CD14-positive monocyte (primary cell): ENCODE measurements at regions not wholly inside any gene's neighbourhood (a gene's known extent, or its start where the extent isn't known, plus 50 kb on each side); places are given as distances from the start of the nearest gene placed in this dataset.

Source experiments
- DNase-seq, 3 donors: peaks; one replicate each; pipeline ENCODE4 v3.0.0-alpha.2; 2011 to 2022
- H2AFZ ChIP-seq: 2 replicates; pipeline ENCODE4 v1.6.0; 2012; ENCODE audit warnings: mild to moderate bottlenecking, low read depth, low read length, inconsistent platforms; ENCODE audit not compliant: insufficient read depth, poor library complexity, severe bottlenecking
- H3K27ac ChIP-seq, 2 donors: 1 replicate in 1 of 2; 2 replicates in 1 of 2; pipeline ENCODE4 v1.5.1; 2012 to 2013; ENCODE audit warnings: low read length in 2 of 2, control low read depth in 1 of 2, inconsistent platforms in 1 of 2, low read depth in 1 of 2, mild to moderate bottlenecking in 1 of 2
- H3K27me3 ChIP-seq, 2 donors: one replicate each; pipeline versions ENCODE4 v1.6.0 to v1.6.1; 2011 to 2013; ENCODE audit warnings: low read length in 2 of 2; ENCODE audit not compliant: control insufficient read depth in 2 of 2, insufficient read depth in 2 of 2
- H3K36me3 ChIP-seq, 2 donors: replicated peaks in 1 of 2; 1 replicate in 1 of 2; 2 replicates in 1 of 2; pipeline versions ENCODE4 v1.5.1 to v1.6.1; 2012 to 2013; ENCODE audit warnings: low read length in 2 of 2, control low read depth in 1 of 2, inconsistent platforms in 1 of 2, mild to moderate bottlenecking in 1 of 2; ENCODE audit not compliant: insufficient read depth in 2 of 2, control insufficient read depth in 1 of 2
- H3K4me1 ChIP-seq, 2 donors: 1 replicate in 1 of 2; 2 replicates in 1 of 2; pipeline versions ENCODE4 v1.5.1 to v1.6.1; 2012 to 2013; ENCODE audit warnings: low read length in 2 of 2, control low read depth in 1 of 2, inconsistent platforms in 1 of 2, mild to moderate bottlenecking in 1 of 2, moderate library complexity in 1 of 2; ENCODE audit not compliant: insufficient read depth in 2 of 2, control insufficient read depth in 1 of 2
- H3K4me2 ChIP-seq: replicated peaks from 2 replicates; pipeline ENCODE3; 2012; ENCODE audit warnings: low read length, moderate library complexity, mild to moderate bottlenecking; ENCODE audit not compliant: poor library complexity, severe bottlenecking; ENCODE audit errors: extremely low read depth
- H3K4me3 ChIP-seq, 3 experiments: fragments of 200-600 bp in 1 of 3; sonication (generic) in 1 of 3; replicated peaks in 1 of 3; 1 replicate in 2 of 3; 2 replicates in 1 of 3; pipeline ENCODE4 v1.5.1; 2011 to 2013; ENCODE audit warnings: low read length in 3 of 3, mild to moderate bottlenecking in 3 of 3, control low read depth in 2 of 3, low read depth in 2 of 3, inconsistent platforms in 1 of 3, moderate library complexity in 1 of 3
- H3K79me2 ChIP-seq: 2 replicates; pipeline ENCODE4 v1.6.0; 2012; ENCODE audit warnings: mild to moderate bottlenecking, control low read depth, inconsistent platforms, low read length, moderate library complexity; ENCODE audit not compliant: insufficient read depth
- H3K9ac ChIP-seq: 2 replicates; pipeline ENCODE4 v1.6.0; 2017; ENCODE audit warnings: low read length, mild to moderate bottlenecking; ENCODE audit not compliant: insufficient read depth, poor library complexity, severe bottlenecking
- H3K9me3 ChIP-seq, 2 donors: replicated peaks in 1 of 2; 1 replicate in 1 of 2; 2 replicates in 1 of 2; pipeline versions ENCODE4 v1.5.1 to v1.6.1; 2012 to 2013; ENCODE audit warnings: low read length in 2 of 2, control low read depth in 1 of 2; ENCODE audit not compliant: control insufficient read depth in 1 of 2, insufficient read depth in 1 of 2
- H4K20me1 ChIP-seq: 2 replicates; pipeline ENCODE4 v1.6.0; 2012; ENCODE audit warnings: mild to moderate bottlenecking, low read length, control low read depth, moderate library complexity; ENCODE audit not compliant: insufficient read depth
- H3K27ac Mint-ChIP-seq, 7 donors: one replicate each; pipeline ENCODE4 v1.8.0; 2020; ENCODE audit warnings: mild to moderate bottlenecking in 7 of 7, mixed read lengths in 7 of 7, moderate library complexity in 6 of 7, inconsistent platforms in 2 of 7
- H3K27me3 Mint-ChIP-seq, 3 donors: one replicate each; pipeline ENCODE4 v1.8.0; 2021 to 2022; ENCODE audit warnings: low read depth in 3 of 3, mild to moderate bottlenecking in 3 of 3, mixed read lengths in 3 of 3, moderate library complexity in 3 of 3, inconsistent platforms in 1 of 3
- H3K36me3 Mint-ChIP-seq, 2 donors: one replicate each; pipeline ENCODE4 v1.8.0; 2020; ENCODE audit warnings: mixed read lengths in 2 of 2, inconsistent platforms in 1 of 2, mild to moderate bottlenecking in 1 of 2
- H3K4me1 Mint-ChIP-seq: one replicate; pipeline ENCODE4 v1.8.0; 2020; ENCODE audit warnings: mild to moderate bottlenecking, mixed read lengths
- H3K4me3 Mint-ChIP-seq, 2 donors: one replicate each; pipeline ENCODE4 v1.8.0; 2020; ENCODE audit warnings: mild to moderate bottlenecking in 2 of 2, mixed read lengths in 2 of 2, moderate library complexity in 1 of 2
- H3K9me3 Mint-ChIP-seq, 7 donors: one replicate each; pipeline ENCODE4 v1.8.0; 2020 to 2022; ENCODE audit warnings: mixed read lengths in 7 of 7, mild to moderate bottlenecking in 6 of 7, moderate library complexity in 6 of 7, inconsistent platforms in 2 of 7
- CTCF ChIP-seq: fragments of 200-600 bp; IDR thresholded peaks from one replicate; pipeline ENCODE4 v1.8.0; 2022; ENCODE audit warnings: antibody characterized with exemption, mild to moderate bottlenecking
- WGBS: methylation state at CpG from one replicate; pipeline ENCODE4 v1.1.5; 2013; ENCODE audit warnings: missing lambda C conversion rate; ENCODE audit not compliant: insufficient coverage; 5-methylcytosine and 5-hydroxymethylcytosine counted together
- intact Hi-C, 2 donors: fragments of 100-400 bp; cut with micrococcal nuclease; formaldehyde crosslinking; loops; one replicate each; pipeline versions ENCODE4 v1.15.0 to v1.15.1; 2023

- Mint-ChIP-seq H3K27ac (no peak overlapping the region), H3K4me1 (no peaks in the 10 kb centered on the region), H3K36me3 (no peaks in the 10 kb centered on the region), H3K27me3 (peaks cover 0 to 2% (median 0%) of the 10 kb centered on the region in 3 donors), H3K9me3 (peaks cover 0 to 6% (median 3%) of the 10 kb centered on the region in 7 donors), H3K4me3 (no peak overlapping the region)
- no peaks in the 10 kb centered on the region for H3K27me3 ChIP-seq
- H3K4me1 ChIP-seq: no peaks in the 10 kb centered on the region
- no peaks in the 10 kb centered on the region for H3K79me2 ChIP-seq
- H3K9ac ChIP-seq: no peak overlapping the region
- H3K36me3 ChIP-seq: no peaks in the 10 kb centered on the region
- H2AFZ ChIP-seq: no peak overlapping the region
- no peak for DNase-seq
- no peaks in the 10 kb centered on the region for H4K20me1 ChIP-seq
- intact Hi-C loops: no loop called here
- no CpG with 5 or more reads among the region's 2 CpGs for WGBS
- H3K27ac ChIP-seq: no peak overlapping the region
- no peak overlapping the region for H3K4me2 ChIP-seq
- no peak overlapping the region for H3K4me3 ChIP-seq
- no peaks in the 10 kb centered on the region for H3K9me3 ChIP-seq
- no peak for TF ChIP-seq CTCF
Observed at GRCh38 chr3:55307622-55308021, 179.5 kb downstream of the WNT5A start.

- Mint-ChIP-seq H3K4me3 (no peak overlapping the region), H3K4me1 (no peaks in the 10 kb centered on the region), H3K9me3 (peaks cover 0 to 6% (median 4%) of the 10 kb centered on the region in 7 donors), H3K27me3 (peaks cover 0 to 2% (median 0%) of the 10 kb centered on the region in 3 donors), H3K36me3 (no peaks in the 10 kb centered on the region), H3K27ac (no peak overlapping the region)
- DNase-seq: no peak
- Histone ChIP-seq H3K9ac (no peak overlapping the region), H3K79me2 (no peaks in the 10 kb centered on the region), H3K27ac (no peak overlapping the region), H3K4me1 (no peaks in the 10 kb centered on the region), H3K4me2 (no peak overlapping the region), H3K4me3 (no peak overlapping the region), H4K20me1 (no peaks in the 10 kb centered on the region), H2AFZ (no peak overlapping the region), H3K36me3 (no peaks in the 10 kb centered on the region), H3K9me3 (no peaks in the 10 kb centered on the region), H3K27me3 (no peaks in the 10 kb centered on the region)
- TF ChIP-seq CTCF: no peak
- WGBS: 83% methylated on average over 2 of the region's 5 CpGs
- intact Hi-C loops: no loop called here
Observed at GRCh38 chr3:55305696-55306485, 181.2 kb downstream of the WNT5A start.
